ENCODE measurements at regions not wholly inside any gene's neighbourhood (a gene's known extent, or its start where the extent isn't known, plus 50 kb on each side); places are given as distances from the start of the nearest gene placed in this dataset.

DNA sequence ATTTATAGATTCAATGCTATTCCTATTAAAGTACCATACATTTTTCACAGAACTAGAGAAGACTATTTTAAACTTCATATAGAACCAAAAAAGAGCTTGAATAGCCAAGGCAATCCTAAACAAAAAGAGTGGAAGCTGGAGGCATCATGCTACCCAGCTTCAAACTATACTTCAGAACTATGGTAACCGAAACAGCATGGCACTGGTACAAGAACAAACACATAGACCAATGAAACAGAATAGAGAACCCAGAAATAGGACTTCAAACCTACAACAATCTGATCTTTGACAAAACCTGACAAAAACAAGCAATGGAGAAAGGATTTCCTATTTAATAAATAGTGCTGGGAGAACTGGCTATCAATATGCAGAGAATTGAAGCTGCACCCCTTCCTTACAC, 134.2 kb upstream of the PAQR3 start:
- peaks cover 18% of the 10 kb centered on the region for H3K9me3 Mint-ChIP-seq (ENCODE audit: low read depth)
- CTCF ChIA-PET, result interaction anchor here (1.2 kb wide), 1 partner anchor 18 kb away, joined by 3 read pairs; no protein-coding TSS in a partner anchor
- ATAC-seq (no peak), DNase-seq (no peak)
- H3K27me3 Mint-ChIP-seq, result no peaks in the 10 kb centered on the region
- H3K4me1 Mint-ChIP-seq, result no peaks in the 10 kb centered on the region
- no peak overlapping the region for H3K4me3 Mint-ChIP-seq
- H3K27ac Mint-ChIP-seq, result no peak overlapping the region
- H3K36me3 Mint-ChIP-seq (ENCODE audit: low read depth), result no peaks in the 10 kb centered on the region
- intact Hi-C loops (cut with DNase I, micrococcal nuclease), result no loop called here
- POLR2A ChIA-PET, result no interaction called here

DNA sequence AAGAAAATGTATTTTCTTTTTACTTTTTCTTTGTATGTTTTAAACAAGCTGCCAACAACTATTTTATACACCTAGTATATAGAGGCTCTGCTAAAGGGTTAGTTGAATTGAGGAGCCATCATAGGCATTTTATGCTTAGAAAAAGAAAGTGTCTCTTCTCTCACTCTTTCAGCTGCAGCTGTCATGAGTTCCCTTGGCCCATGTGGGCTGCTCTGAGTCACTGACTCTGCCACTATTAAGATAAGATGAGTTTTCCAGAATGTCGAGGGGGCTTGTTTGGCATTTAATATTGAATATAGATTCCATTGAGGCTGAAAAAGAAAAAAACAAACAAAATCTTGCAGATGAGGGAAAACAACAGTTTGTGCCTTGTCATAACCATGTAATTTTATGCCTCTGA, 126.0 kb upstream of the PAQR3 start:
- H3K4me3 Mint-ChIP-seq, result no peak overlapping the region

DNA sequence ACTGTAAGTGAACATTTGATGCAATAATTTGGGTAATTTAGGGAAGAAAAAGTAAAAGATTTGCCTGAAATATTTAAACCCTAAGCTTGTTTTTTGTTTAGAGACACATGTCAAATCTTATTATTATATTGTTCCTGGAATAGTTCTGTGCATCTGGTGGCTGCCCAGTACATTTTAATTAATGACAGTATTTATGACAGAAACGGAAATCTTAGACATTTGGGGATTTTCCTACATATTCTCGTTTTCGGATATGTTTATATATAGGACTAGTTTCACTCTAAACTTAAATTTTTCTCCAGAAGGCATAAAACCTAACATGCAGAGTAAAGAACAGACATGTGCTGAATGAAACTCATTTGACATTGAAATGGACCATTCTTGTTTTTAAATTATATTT, 125.6 kb upstream of the PAQR3 start:
- intact Hi-C loops (cut with DNase I, micrococcal nuclease), result no loop called here
- Mint-ChIP-seq H3K27me3 (peaks cover 10% of the 10 kb centered on the region), H3K36me3 (ENCODE audit: low read depth) (no peaks in the 10 kb centered on the region), H3K4me1 (no peaks in the 10 kb centered on the region), H3K4me3 (no peak overlapping the region), H3K9me3 (ENCODE audit: low read depth) (no peaks in the 10 kb centered on the region), H3K27ac (no peak overlapping the region)
- ATAC-seq (no peak), DNase-seq (no peak)
- POLR2A ChIA-PET, result no interaction called here
- CTCF ChIA-PET, result no interaction called here

More for the DNA sequence above, 126.0 kb upstream of the PAQR3 start:
- Mint-ChIP-seq H3K4me1 (no peaks in the 10 kb centered on the region), H3K27ac (no peak overlapping the region), H3K9me3 (ENCODE audit: low read depth) (no peaks in the 10 kb centered on the region), H3K27me3 (peaks cover 10% of the 10 kb centered on the region), H3K36me3 (ENCODE audit: low read depth) (no peaks in the 10 kb centered on the region)
- no peak for ATAC-seq
- POLR2A ChIA-PET, result no interaction called here
- DNase-seq, result no peak
- intact Hi-C loops (cut with DNase I, micrococcal nuclease), result no loop called here
- CTCF ChIA-PET, result interaction anchor here (0.7 kb wide), 1 partner anchor 25 kb away, joined by 4 read pairs; no protein-coding TSS in a partner anchor

DNA sequence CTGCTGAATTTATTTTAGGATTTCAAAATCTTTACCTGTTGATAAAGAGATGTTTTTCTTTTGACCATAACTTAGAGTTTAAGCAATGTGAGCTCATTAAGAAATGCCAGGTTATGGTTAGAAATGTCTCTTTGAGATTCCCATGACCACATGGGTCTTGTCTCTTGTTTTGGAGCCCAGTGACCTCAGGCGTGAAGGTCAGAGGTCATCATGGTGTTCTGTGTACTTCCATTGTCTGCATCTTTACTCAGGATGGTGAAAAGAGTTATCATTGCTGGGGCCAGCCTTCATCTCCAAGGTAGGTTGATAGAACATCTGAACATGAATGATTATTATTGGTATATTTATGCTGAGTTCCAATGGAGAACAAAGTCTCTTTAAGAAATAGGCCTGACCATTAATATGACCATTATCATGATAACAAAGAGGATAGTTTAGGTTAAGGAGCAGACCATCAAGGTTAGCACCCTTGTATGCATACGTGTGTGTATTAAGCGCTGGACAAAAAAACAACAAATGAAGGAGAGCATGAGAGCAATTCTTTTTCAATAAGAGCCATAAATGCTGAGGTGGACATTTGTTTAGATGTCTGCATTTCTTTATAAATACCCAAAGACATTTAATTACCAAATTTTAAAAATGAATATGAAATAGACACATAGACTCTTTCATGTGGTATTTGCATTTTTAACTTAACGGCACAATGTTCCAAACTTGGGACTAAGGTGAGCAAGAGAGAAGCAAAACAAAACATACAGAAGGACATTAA, 120.6 kb upstream of the PAQR3 start:
- ChIA-PET POLR2A (no interaction called here), CTCF (no interaction called here)
- no peak for DNase-seq
- intact Hi-C loops (cut with DNase I, micrococcal nuclease), result no loop called here
- H3K9me3 Mint-ChIP-seq (ENCODE audit: low read depth), result no peaks in the 10 kb centered on the region
- H3K4me3 Mint-ChIP-seq, result no peak overlapping the region
- no peak overlapping the region for H3K27ac Mint-ChIP-seq
- ATAC-seq, result no peak
- H3K36me3 Mint-ChIP-seq (ENCODE audit: low read depth), result no peaks in the 10 kb centered on the region
- H3K27me3 Mint-ChIP-seq, result peaks cover 6% of the 10 kb centered on the region
- H3K4me1 Mint-ChIP-seq, result no peaks in the 10 kb centered on the region

DNA sequence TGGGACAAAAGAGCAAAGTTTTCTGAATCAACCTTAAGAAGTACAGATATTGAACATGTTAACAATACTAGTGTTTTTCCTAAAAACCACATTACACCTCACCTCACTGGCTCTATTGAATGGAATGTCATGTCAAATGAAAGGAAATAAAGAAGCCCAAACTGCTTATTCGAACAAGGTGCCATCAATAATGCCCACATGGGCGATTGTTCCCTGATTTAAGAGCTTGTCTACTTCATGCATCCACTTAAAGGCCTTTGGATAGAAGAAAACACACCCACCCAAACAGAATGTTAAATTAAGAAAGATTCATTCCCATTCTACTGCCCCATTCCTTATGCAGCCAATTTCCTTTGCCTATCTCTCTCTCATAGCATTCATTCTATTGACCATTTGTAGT, 118.5 kb upstream of the PAQR3 start:
- POLR2A ChIA-PET, result no interaction called here
- intact Hi-C loops (cut with DNase I, micrococcal nuclease), result no loop called here
- peaks cover 6% of the 10 kb centered on the region for H3K27me3 Mint-ChIP-seq
- CTCF ChIA-PET, result no interaction called here
- ATAC-seq (no peak), DNase-seq (no peak)
- no peaks in the 10 kb centered on the region for H3K9me3 Mint-ChIP-seq (ENCODE audit: low read depth)
- no peaks in the 10 kb centered on the region for H3K4me1 Mint-ChIP-seq
- no peaks in the 10 kb centered on the region for H3K36me3 Mint-ChIP-seq (ENCODE audit: low read depth)
- no peak overlapping the region for H3K4me3 Mint-ChIP-seq
- H3K27ac Mint-ChIP-seq, result no peak overlapping the region

DNA sequence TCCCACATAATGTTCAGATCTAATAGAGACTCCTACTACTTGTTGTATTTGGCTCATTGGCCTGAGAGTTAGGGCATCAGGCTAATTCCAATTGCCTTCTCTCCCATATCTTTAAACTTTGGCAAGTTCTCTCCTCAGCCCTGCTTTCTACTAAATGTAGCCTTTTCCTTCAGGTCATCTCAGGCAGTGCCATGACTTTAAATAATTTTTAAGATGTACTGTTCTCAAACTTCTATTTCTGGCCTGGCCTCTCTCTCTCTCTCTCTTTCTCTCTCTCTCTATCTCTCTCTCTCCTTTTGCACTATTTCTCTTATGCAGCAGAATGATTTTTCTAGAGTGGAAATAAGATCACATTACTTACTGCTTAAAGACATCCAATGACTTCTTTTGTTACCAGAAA, 114.5 kb upstream of the PAQR3 start:
- intact Hi-C loops (cut with DNase I, micrococcal nuclease), result no loop called here
- no peaks in the 10 kb centered on the region for H3K36me3 Mint-ChIP-seq (ENCODE audit: low read depth)
- no peak overlapping the region for H3K4me3 Mint-ChIP-seq
- no peak for ATAC-seq
- no peak for DNase-seq
- H3K27ac Mint-ChIP-seq, result no peak overlapping the region
- ChIA-PET CTCF (no interaction called here), POLR2A (no interaction called here)
- H3K9me3 Mint-ChIP-seq (ENCODE audit: low read depth), result no peaks in the 10 kb centered on the region
- no peaks in the 10 kb centered on the region for H3K4me1 Mint-ChIP-seq
- peaks cover 3% of the 10 kb centered on the region for H3K27me3 Mint-ChIP-seq

DNA sequence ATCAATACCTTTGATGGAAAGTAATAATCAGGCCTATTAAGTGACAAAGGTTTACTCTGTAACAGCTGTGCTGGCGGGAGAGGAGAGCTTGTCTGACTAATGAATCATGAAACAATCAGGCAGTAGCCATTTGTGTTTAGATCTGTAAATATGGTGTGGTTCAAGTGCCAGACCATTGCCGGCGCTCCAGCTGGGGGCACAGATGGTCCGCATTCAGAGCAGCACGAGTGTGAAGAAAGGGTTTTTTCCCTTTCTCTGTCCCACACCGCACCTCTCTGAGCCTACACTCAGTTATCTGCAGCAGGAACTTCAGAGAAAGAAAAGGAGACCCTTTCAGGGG, 111.3 kb upstream of the PAQR3 start:
- Mint-ChIP-seq H3K27ac (no peak overlapping the region), H3K4me3 (no peak overlapping the region), H3K9me3 (ENCODE audit: low read depth) (no peaks in the 10 kb centered on the region), H3K4me1 (no peaks in the 10 kb centered on the region), H3K36me3 (ENCODE audit: low read depth) (no peaks in the 10 kb centered on the region), H3K27me3 (peaks cover 5% of the 10 kb centered on the region)
- intact Hi-C loops (cut with DNase I, micrococcal nuclease), result no loop called here
- DNase-seq (no peak), ATAC-seq (no peak)
- ChIA-PET POLR2A (no interaction called here), CTCF (no interaction called here)

DNA sequence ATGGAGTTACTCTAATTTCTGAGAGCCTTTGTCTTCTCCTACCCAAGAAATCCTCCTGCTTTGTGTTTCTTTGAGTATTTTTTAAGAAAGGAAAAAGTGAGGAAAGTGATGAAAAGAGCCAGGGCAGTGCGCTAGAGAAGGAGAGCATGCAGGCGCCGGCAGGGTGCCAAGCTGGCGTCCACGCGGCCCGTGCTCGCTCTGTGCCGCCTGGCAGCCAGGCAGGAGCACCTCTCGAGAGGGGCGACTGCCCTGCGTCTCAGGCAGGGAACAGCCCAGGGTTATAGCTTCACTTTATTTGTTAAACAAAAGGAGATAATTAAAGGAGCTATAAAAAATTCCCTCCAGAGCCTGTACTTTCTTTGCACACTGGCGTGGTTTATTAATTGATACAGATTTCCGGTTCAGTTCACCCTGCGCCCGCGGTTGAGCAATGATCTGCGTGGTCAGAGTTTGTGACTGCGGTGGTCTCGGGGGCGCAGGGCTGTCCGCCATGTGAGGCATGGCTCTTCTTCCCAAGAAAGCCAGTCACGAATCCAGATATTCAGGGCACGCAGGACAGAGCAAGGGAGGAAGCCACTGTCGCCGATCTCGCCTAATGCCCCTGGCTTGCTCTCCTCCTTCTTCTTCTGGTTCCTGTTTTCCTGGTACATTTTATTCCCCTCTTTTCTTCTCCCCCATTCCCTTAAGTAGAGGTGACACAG, 110.8 kb upstream of the PAQR3 start:
- ChIA-PET CTCF (no interaction called here), POLR2A (no interaction called here)
- intact Hi-C loops (cut with DNase I, micrococcal nuclease), result no loop called here
- no peaks in the 10 kb centered on the region for H3K9me3 Mint-ChIP-seq (ENCODE audit: low read depth)
- H3K4me3 Mint-ChIP-seq, result no peak overlapping the region
- ATAC-seq, result no peak
- H3K4me1 Mint-ChIP-seq, result no peaks in the 10 kb centered on the region
- no peaks in the 10 kb centered on the region for H3K36me3 Mint-ChIP-seq (ENCODE audit: low read depth)
- no peak for DNase-seq
- H3K27me3 Mint-ChIP-seq, result peaks cover 5% of the 10 kb centered on the region
- H3K27ac Mint-ChIP-seq, result no peak overlapping the region

DNA sequence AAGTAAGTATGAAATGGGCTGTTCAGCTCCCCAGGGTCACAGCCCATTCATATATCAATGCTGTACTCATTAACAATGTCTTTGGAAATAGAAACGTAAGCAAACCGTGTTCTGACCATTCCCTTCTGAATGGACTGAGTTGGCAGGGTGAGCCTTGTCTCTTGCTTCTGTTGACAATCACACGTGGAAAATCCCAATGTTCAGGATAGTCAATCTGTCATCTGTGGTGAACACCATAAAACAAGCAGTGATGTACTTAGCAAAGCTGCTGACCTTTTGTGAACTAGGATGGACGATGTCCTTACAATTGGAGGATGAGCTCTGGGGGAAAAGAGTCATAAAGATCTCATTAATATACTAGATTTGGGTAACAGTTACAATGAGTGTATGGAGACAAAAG, 109.6 kb upstream of the PAQR3 start:
- peaks cover 5% of the 10 kb centered on the region for H3K27me3 Mint-ChIP-seq
- intact Hi-C loops (cut with DNase I, micrococcal nuclease), result no loop called here
- H3K4me3 Mint-ChIP-seq, result no peak overlapping the region
- POLR2A ChIA-PET, result no interaction called here
- H3K4me1 Mint-ChIP-seq, result no peaks in the 10 kb centered on the region
- H3K27ac Mint-ChIP-seq, result no peak overlapping the region
- CTCF ChIA-PET, result interaction anchor here (0.6 kb wide), 1 partner anchor 188 kb away, joined by 3 read pairs; no protein-coding TSS in a partner anchor
- H3K9me3 Mint-ChIP-seq (ENCODE audit: low read depth), result no peaks in the 10 kb centered on the region
- ATAC-seq (no peak), DNase-seq (no peak)
- no peaks in the 10 kb centered on the region for H3K36me3 Mint-ChIP-seq (ENCODE audit: low read depth)

DNA sequence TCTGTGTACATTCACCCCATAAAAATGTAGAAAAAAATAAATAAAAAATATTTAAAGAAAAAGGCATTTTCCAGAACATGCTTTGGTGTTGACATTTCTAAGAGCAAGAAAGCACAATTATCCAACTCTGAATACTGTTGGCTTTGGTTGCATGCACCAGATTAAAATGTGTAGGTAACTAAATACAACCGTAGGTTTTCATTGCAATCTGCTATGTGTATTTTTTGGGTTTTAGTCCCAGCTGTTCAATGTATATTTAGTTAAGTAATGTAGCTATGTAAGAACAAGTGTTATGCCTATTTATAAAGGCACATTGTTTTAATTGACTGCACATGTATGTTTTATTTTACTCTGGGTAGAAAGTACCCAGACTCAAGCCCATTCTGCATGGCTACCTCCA, 108.1 kb upstream of the PAQR3 start:
- Mint-ChIP-seq H3K27me3 (peaks cover 2% of the 10 kb centered on the region), H3K4me1 (no peaks in the 10 kb centered on the region), H3K36me3 (ENCODE audit: low read depth) (no peaks in the 10 kb centered on the region), H3K4me3 (no peak overlapping the region), H3K9me3 (ENCODE audit: low read depth) (no peaks in the 10 kb centered on the region), H3K27ac (no peak overlapping the region)
- POLR2A ChIA-PET, result no interaction called here
- DNase-seq (no peak), ATAC-seq (no peak)
- intact Hi-C loops (cut with DNase I, micrococcal nuclease), result no loop called here
- CTCF ChIA-PET, result interaction anchor here (0.6 to 0.7 kb wide), 3 partner anchors 13 to 1852 kb away, joined by 3 to 4 read pairs (median 3); no protein-coding TSS in a partner anchor

DNA sequence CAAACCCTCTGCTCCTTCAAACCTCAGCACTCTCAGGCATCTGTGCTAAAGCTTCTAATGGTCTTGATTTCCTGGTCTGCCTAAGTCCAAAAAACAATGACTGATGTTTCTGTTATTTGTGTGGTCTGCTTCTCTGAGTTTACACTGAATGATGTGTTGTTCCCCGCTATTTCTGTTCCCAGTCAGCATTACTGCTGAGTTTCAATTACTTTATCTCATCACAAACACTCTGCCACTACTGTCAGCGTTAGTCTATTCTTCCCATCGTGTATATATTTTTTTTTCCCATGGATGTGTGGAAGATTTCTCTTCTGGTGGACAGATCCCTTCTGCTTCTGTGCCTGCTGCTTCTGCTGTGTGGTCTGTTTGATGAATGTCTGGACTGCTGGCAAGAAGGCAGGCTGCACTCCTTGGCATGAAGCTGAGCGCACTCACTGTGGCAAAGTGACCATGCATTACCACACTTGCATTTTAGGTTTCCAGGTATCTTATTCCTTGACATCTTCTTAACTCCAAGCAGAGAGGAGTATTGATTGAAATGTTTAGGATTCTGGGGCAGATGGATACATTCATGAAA, 106.9 kb upstream of the PAQR3 start:
- H3K9me3 Mint-ChIP-seq (ENCODE audit: low read depth), result no peaks in the 10 kb centered on the region
- intact Hi-C loops (cut with DNase I, micrococcal nuclease), result no loop called here
- no peaks in the 10 kb centered on the region for H3K4me1 Mint-ChIP-seq
- H3K4me3 Mint-ChIP-seq, result no peak overlapping the region
- ChIA-PET POLR2A (no interaction called here), CTCF (no interaction called here)
- DNase-seq, result no peak
- ATAC-seq, result no peak
- no peak overlapping the region for H3K27ac Mint-ChIP-seq
- H3K36me3 Mint-ChIP-seq (ENCODE audit: low read depth), result no peaks in the 10 kb centered on the region
- peaks cover 2% of the 10 kb centered on the region for H3K27me3 Mint-ChIP-seq

DNA sequence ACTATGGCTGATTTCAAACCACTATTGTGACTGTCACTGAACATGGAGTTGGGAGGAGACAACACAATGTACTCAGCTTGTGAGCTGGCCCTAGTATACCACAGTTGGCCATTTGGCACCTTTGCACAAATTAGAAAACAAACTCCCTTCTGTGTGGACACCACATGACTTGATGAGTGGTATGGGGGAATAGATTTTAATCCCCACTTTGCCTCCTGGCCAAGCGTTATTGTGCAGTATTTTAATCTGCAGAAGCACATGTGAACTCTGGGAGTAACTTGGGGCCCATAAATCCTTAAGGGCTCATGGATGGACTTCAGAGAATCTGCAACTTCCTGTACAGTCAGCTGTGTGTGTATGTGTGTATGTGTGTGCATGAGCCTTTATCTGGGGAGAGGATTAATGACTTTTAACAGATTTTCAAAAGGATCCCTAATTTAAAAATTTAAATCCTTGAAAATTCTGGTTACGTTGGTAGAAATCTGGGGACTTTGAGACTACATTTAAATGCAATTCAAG, 105.0 kb upstream of the PAQR3 start:
- Mint-ChIP-seq H3K4me1 (no peaks in the 10 kb centered on the region), H3K36me3 (ENCODE audit: low read depth) (no peaks in the 10 kb centered on the region), H3K27me3 (peaks cover 2% of the 10 kb centered on the region), H3K27ac (no peak overlapping the region), H3K9me3 (ENCODE audit: low read depth) (no peaks in the 10 kb centered on the region), H3K4me3 (no peak overlapping the region)
- no peak for DNase-seq
- POLR2A ChIA-PET, result no interaction called here
- intact Hi-C loops (cut with DNase I, micrococcal nuclease), result no loop called here
- no peak for ATAC-seq
- CTCF ChIA-PET, result interaction anchor here (0.6 kb wide), 1 partner anchor 41 kb away, joined by 3 read pairs; no protein-coding TSS in a partner anchor

Data from activated CD4-positive, alpha-beta T cell treated with anti-CD3 and anti-CD28 coated beads for 36 hours (primary cell).